SK-N-SH (cell line): ENCODE measurements at regions not wholly inside any gene's neighbourhood (a gene's known extent, or its start where the extent isn't known, plus 50 kb on each side); places are given as distances from the start of the nearest gene placed in this dataset.

Source experiments
- CTCF ChIA-PET: fragments of 300-600, 350-600 bp; formaldehyde crosslinking; extraction: SDS; loops from one replicate; lab custom pipeline; 2021; lab: Yijun Ruan, JAX
- POLR2A ChIA-PET: fragments of 350-600 bp; sonication (Branson Sonifier 250); formaldehyde crosslinking; extraction: SDS; loops from one replicate; lab custom pipeline; 2020; ENCODE audit warnings: antibody characterized with exemption, inconsistent platforms; lab: Yijun Ruan, JAX
- DNase-seq: peaks from one replicate; pipeline ENCODE4 v3.0.0; 2012
- H2AFZ ChIP-seq: fragments of 200-600 bp; sonication (generic); 2 replicates; pipeline ENCODE4 v1.8.1; 2016; ENCODE audit warnings: antibody characterized with exemption, mild to moderate bottlenecking, low read depth
- H3F3A ChIP-seq: fragments of 200-600 bp; sonication (generic); replicated peaks from 2 replicates; pipeline ENCODE3; 2016; ENCODE audit warnings: antibody characterized with exemption, mild to moderate bottlenecking; ENCODE audit not compliant: insufficient read depth
- H3K27ac ChIP-seq, 2 experiments: fragments of 200-500 bp in 1 of 2; fragments of 200-600 bp in 1 of 2; sonication (Bioruptor generic) in 1 of 2; sonication (generic), shearing (Covaris generic) in 1 of 2; 2 replicates each; pipeline versions ENCODE4 v1.5.1 to v1.6.1; 2014 to 2016; ENCODE audit warnings: low read depth in 2 of 2, inconsistent platforms in 1 of 2, low read length in 1 of 2, mild to moderate bottlenecking in 1 of 2, mixed read lengths in 1 of 2
- H3K27me3 ChIP-seq: fragments of 200-600 bp; sonication (generic), shearing (Covaris generic); 2 replicates; pipeline ENCODE4 v1.6.1; 2016; ENCODE audit warnings: mixed run types; ENCODE audit not compliant: insufficient read depth
- H3K36me3 ChIP-seq, 2 experiments: fragments of 200-500 bp in 1 of 2; fragments of 200-600 bp in 1 of 2; sonication (Bioruptor generic) in 1 of 2; sonication (generic) in 1 of 2; replicated peaks in 1 of 2; 2 replicates each; pipeline versions ENCODE3 to v1.5.1; 2014 to 2016; ENCODE audit warnings: low read length in 1 of 2, mild to moderate bottlenecking in 1 of 2; ENCODE audit not compliant: insufficient read depth in 2 of 2, control insufficient read depth in 1 of 2
- H3K4me1 ChIP-seq, 2 experiments: fragments of 200-500 bp in 1 of 2; fragments of 200-600 bp in 1 of 2; sonication (Bioruptor generic) in 1 of 2; sonication (generic), shearing (Covaris generic) in 1 of 2; 2 replicates each; pipeline versions ENCODE4 v1.5.1 to v1.6.1; 2014 to 2016; ENCODE audit warnings: low read depth in 1 of 2, low read length in 1 of 2, mixed run types in 1 of 2; ENCODE audit not compliant: insufficient read depth in 2 of 2, control insufficient read depth in 1 of 2
- H3K4me2 ChIP-seq: fragments of 200-600 bp; sonication (generic), shearing (Covaris generic); 2 replicates; pipeline ENCODE4 v1.6.1; 2017; ENCODE audit warnings: mixed run types
- H3K4me3 ChIP-seq, 2 experiments: fragments of 200-500 bp in 1 of 2; fragments of 200-600 bp in 1 of 2; sonication (Bioruptor generic) in 1 of 2; sonication (generic), shearing (Covaris generic) in 1 of 2; 2 replicates each; pipeline versions ENCODE4 v1.5.1 to v1.8.1; 2014 to 2016; ENCODE audit warnings: low read depth in 2 of 2, inconsistent platforms in 1 of 2, low read length in 1 of 2, mild to moderate bottlenecking in 1 of 2, mixed read lengths in 1 of 2, moderate library complexity in 1 of 2
- H3K79me2 ChIP-seq: fragments of 200-600 bp; sonication (generic); 2 replicates; pipeline ENCODE4 v1.8.1; 2017; ENCODE audit warnings: mild to moderate bottlenecking; ENCODE audit not compliant: insufficient read depth
- H3K9ac ChIP-seq: fragments of 200-600 bp; sonication (generic); 2 replicates; pipeline ENCODE4 v1.6.1; 2017; ENCODE audit warnings: mixed run types
- H3K9me2 ChIP-seq: fragments of 200-600 bp; sonication (generic); 2 replicates; pipeline ENCODE4 v1.6.1; 2017; ENCODE audit warnings: mixed run types
- H3K9me3 ChIP-seq: fragments of 200-600 bp; sonication (generic); 2 replicates; pipeline ENCODE4 v1.6.1; 2017; ENCODE audit warnings: mixed run types, mild to moderate bottlenecking, moderate library complexity
- H4K20me1 ChIP-seq: fragments of 200-600 bp; sonication (generic); 2 replicates; pipeline ENCODE4 v1.6.1; 2017; ENCODE audit warnings: mild to moderate bottlenecking, mixed run types; ENCODE audit not compliant: insufficient read depth
- CTCF ChIP-seq: fragments of 200-600 bp; sonication (generic); IDR thresholded peaks from 2 replicates; pipeline ENCODE4 v1.6.1; 2017; ENCODE audit warnings: antibody characterized with exemption, mild to moderate bottlenecking, moderate library complexity
- ELF1 ChIP-seq: IDR thresholded peaks from 2 replicates; pipeline ENCODE4 v1.4.0; 2012
- FOSL2 ChIP-seq: IDR thresholded peaks from 2 replicates; pipeline ENCODE4 v1.4.0; 2012; ENCODE audit warnings: low read depth, mild to moderate bottlenecking, moderate library complexity, borderline replicate concordance
- GABPA ChIP-seq: IDR thresholded peaks from 2 replicates; pipeline ENCODE4 v1.4.0; 2012; ENCODE audit warnings: low read depth, mild to moderate bottlenecking
- JUND ChIP-seq: IDR thresholded peaks from 2 replicates; pipeline ENCODE4 v1.4.0; 2012
- MAX ChIP-seq: IDR thresholded peaks from 2 replicates; pipeline ENCODE4 v1.4.0; 2012; ENCODE audit warnings: low read depth
- MEF2A ChIP-seq: IDR thresholded peaks from 2 replicates; pipeline ENCODE4 v1.4.0; 2012; ENCODE audit warnings: low read depth, borderline replicate concordance
- MXI1 ChIP-seq: IDR thresholded peaks from 2 replicates; pipeline ENCODE4 v1.6.1; 2012; ENCODE audit warnings: mild to moderate bottlenecking, low read depth, low read length, improper control_type of control experiment
- NRF1 ChIP-seq: IDR thresholded peaks from 2 replicates; pipeline ENCODE4 v1.6.1; 2012; ENCODE audit warnings: low read depth, mild to moderate bottlenecking, low read length
- PBX3 ChIP-seq: IDR thresholded peaks from 2 replicates; pipeline ENCODE4; 2012
- POLR2AphosphoS5 ChIP-seq: IDR thresholded peaks from 2 replicates; pipeline ENCODE4 v1.6.1; 2012; ENCODE audit warnings: low read depth, low read length
- RAD21 ChIP-seq: IDR thresholded peaks from 2 replicates; pipeline ENCODE4 v1.6.1; 2012; ENCODE audit warnings: mild to moderate bottlenecking, low read length
- REST ChIP-seq: IDR thresholded peaks from 2 replicates; pipeline ENCODE4 v1.6.1; 2012; ENCODE audit warnings: mild to moderate bottlenecking, low read depth, low read length, moderate library complexity
- RFX5 ChIP-seq: IDR thresholded peaks from 2 replicates; pipeline ENCODE4 v1.6.1; 2012; ENCODE audit warnings: mild to moderate bottlenecking, improper control_type of control experiment, low read length
- SIN3A ChIP-seq: IDR thresholded peaks from 2 replicates; pipeline ENCODE4 v1.6.1; 2012; ENCODE audit warnings: low read depth, mild to moderate bottlenecking, low read length, moderate library complexity, borderline replicate concordance
- SMC3 ChIP-seq: IDR thresholded peaks from 2 replicates; pipeline ENCODE4 v1.6.1; 2012; ENCODE audit warnings: low read depth, low read length, improper control_type of control experiment
- TEAD4 ChIP-seq: IDR thresholded peaks from 2 replicates; pipeline ENCODE4 v1.4.0; 2012; ENCODE audit warnings: mild to moderate bottlenecking, borderline replicate concordance; ENCODE audit not compliant: insufficient read depth
- USF1 ChIP-seq: IDR thresholded peaks from 2 replicates; pipeline ENCODE4 v1.4.0; 2012; ENCODE audit warnings: low read depth, borderline replicate concordance
- YY1 ChIP-seq: IDR thresholded peaks from 2 replicates; pipeline ENCODE4 v1.4.0; 2012; ENCODE audit warnings: low read depth, mild to moderate bottlenecking
- ZBTB33 ChIP-seq: IDR thresholded peaks from 2 replicates; pipeline ENCODE4 v1.4.0; 2012; ENCODE audit warnings: low read depth, borderline replicate concordance
- WGBS: methylation state at CpG from one replicate; pipeline ENCODE4 v1.1.6; 2017; ENCODE audit warnings: low lambda C conversion rate; 5-methylcytosine and 5-hydroxymethylcytosine counted together

- H3K27me3 ChIP-seq = no peaks in the 10 kb centered on the region
- no peak overlapping the region for H3K4me3 ChIP-seq
- H4K20me1 ChIP-seq = no peaks in the 10 kb centered on the region
- no peak overlapping the region for H2AFZ ChIP-seq
- H3K9me2 ChIP-seq = no peaks in the 10 kb centered on the region
- no peak for TF ChIP-seq RAD21
- TF ChIP-seq YY1 = no peak
- no peak for TF ChIP-seq RFX5
- no peak for TF ChIP-seq FOSL2
- no peak for TF ChIP-seq MAX
- no peak for TF ChIP-seq GABPA
- no peak for TF ChIP-seq TEAD4
- no peak for TF ChIP-seq NRF1
- TF ChIP-seq MEF2A = no peak
- TF ChIP-seq JUND = no peak
- no peak for TF ChIP-seq ELF1
- no peak for TF ChIP-seq USF1
- no peak for TF ChIP-seq REST
- TF ChIP-seq ZBTB33 = no peak
- no peak for TF ChIP-seq SMC3
- TF ChIP-seq SIN3A = no peak
- TF ChIP-seq POLR2AphosphoS5 = no peak
- TF ChIP-seq PBX3 = no peak
- TF ChIP-seq MXI1 = no peak
- TF ChIP-seq CTCF = no peak
- TF ChIP-seq, all 33 proteins: peak for 0
- Histone ChIP-seq H3K79me2 (no peaks in the 10 kb centered on the region), H3K36me3 (no peaks in the 10 kb centered on the region), H3K9ac (no peak overlapping the region), H3K27ac (no peak overlapping the region), H3F3A (no peaks in the 10 kb centered on the region), H3K4me1 (no peaks in the 10 kb centered on the region), H3K9me3 (peaks cover 21% of the 10 kb centered on the region), H3K4me2 (no peak overlapping the region)
- 0% methylated on average over 1 of the region's 1 CpG for WGBS
- no peak for DNase-seq
- ChIA-PET CTCF (interaction anchor here (0.7 to 1.1 kb wide), 2 partner anchors 26 to 444 kb away, joined by 3 read pairs; no protein-coding TSS in a partner anchor), POLR2A (no interaction called here)
Observed at GRCh38 chr7:16106300-16106699, 315.0 kb downstream of the CRPPA start.
